ENCODE measurements at regions not wholly inside any gene's neighbourhood (a gene's known extent, or its start where the extent isn't known, plus 50 kb on each side); places are given as distances from the start of the nearest gene placed in this dataset.

DNA sequence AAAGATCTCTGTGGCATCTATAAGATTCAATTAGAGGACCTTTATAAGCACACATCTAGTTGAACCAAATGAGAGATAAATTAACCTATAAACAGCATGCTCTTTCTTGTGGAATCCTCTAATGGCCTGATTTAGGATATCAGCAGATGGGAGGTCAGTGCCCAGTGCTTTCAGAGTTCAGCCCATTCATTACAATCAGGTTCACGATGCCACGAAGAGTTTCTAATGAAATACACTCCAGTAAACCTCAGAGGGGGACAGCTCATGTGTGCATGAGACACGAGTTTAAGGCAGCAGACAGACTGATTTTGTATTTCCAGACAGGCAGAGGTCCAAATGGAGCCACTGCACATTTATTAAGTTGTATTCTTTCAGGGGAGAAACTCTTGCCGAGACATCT lies 544.4 kb upstream of the PKN2 start:
- Histone ChIP-seq H3K27ac (ENCODE audit: low read depth, low read length) (no peak overlapping the region), H3K27me3 (ENCODE audit: control insufficient read depth, insufficient read depth, low read length, poor library complexity, severe bottlenecking) (no peaks in the 10 kb centered on the region), H3K9ac (ENCODE audit: extremely low read depth, low read length, poor library complexity, severe bottlenecking) (no peak overlapping the region), H3K9me3 (ENCODE audit: control insufficient read depth, low read length) (no peaks in the 10 kb centered on the region), H3K4me1 (ENCODE audit: control insufficient read depth, insufficient read depth, low read length) (no peaks in the 10 kb centered on the region), H3K4me3 (ENCODE audit: low read length) (no peak overlapping the region), H3K36me3 (ENCODE audit: control insufficient read depth, insufficient read depth, low read length) (no peaks in the 10 kb centered on the region)
- no peaks in the 10 kb centered on the region for H3K9me3 Mint-ChIP-seq
- TF ChIP-seq, protein P1, sequence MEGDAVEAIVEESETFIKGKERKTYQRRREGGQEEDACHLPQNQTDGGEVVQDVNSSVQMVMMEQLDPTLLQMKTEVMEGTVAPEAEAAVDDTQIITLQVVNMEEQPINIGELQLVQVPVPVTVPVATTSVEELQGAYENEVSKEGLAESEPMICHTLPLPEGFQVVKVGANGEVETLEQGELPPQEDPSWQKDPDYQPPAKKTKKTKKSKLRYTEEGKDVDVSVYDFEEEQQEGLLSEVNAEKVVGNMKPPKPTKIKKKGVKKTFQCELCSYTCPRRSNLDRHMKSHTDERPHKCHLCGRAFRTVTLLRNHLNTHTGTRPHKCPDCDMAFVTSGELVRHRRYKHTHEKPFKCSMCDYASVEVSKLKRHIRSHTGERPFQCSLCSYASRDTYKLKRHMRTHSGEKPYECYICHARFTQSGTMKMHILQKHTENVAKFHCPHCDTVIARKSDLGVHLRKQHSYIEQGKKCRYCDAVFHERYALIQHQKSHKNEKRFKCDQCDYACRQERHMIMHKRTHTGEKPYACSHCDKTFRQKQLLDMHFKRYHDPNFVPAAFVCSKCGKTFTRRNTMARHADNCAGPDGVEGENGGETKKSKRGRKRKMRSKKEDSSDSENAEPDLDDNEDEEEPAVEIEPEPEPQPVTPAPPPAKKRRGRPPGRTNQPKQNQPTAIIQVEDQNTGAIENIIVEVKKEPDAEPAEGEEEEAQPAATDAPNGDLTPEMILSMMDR (conservative IDR thresholded peaks at IDR 0.05), result no peak
- H3K36me3 Mint-ChIP-seq (ENCODE audit: low read depth), result no peaks in the 10 kb centered on the region
- H3K4me3 Mint-ChIP-seq, result no peak overlapping the region
- H3K27me3 Mint-ChIP-seq (ENCODE audit: insufficient read depth), result no peaks in the 10 kb centered on the region
- no peak overlapping the region for H3K27ac Mint-ChIP-seq
- WGBS, 2 experiments (ENCODE audit: insufficient coverage in 1 of 2, insufficient read length in 1 of 2), result 91 to 100% methylated on average over 3 to 4 of the region's 4 CpGs
- DNase-seq, result no peak
- H3K4me1 Mint-ChIP-seq, result peaks cover 7% of the 10 kb centered on the region

DNA sequence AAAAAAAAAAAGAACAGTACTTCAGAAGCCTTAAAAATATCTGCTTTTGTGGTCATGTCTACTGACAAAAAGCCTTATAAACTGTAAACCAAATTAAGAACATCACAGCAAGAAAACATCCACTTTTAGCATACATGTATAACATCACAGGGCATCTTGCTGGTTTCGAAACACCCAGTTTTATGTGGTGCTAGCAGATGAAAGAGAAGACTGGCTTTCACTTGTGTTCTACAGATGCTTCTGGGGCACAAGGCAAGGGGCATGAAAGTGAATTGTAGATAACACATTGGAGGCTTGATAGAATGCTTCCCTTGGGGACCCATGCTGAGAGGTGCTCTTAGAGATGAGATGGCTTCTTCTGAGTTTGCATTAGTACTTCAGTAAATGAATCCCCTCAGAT lies 543.7 kb upstream of the PKN2 start:
- WGBS, 2 experiments (ENCODE audit: insufficient coverage in 1 of 2, insufficient read length in 1 of 2), result 80 to 100% methylated on average over 1 of the region's 1 CpG

DNA sequence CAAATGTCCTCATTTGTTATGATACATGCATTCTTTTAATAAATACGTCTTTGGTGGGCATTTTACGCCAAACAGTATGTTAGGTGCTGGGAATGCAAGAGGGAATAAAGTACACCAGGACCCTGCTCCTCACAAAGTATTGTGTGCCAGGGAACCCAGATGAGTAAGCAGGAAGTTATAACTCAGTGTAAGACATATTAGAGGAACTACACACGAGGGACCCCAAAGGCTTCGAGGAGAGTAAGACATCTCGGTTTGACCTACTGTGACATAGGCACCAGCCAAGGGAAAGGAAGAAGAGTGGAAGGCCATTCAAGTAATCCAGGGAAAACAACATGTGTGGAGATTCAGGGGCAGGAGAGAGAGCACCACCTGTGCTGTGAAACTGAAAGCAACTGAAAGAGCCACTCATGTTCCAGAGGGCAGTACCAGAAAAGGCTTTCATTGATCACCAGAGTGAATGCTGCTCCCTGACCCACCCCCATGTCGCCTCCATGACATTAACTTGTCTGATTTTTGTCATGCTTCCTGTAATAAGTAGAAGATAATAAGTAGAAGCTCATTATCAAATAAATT lies 542.5 kb upstream of the PKN2 start:
- Histone ChIP-seq H3K4me1 (ENCODE audit: control insufficient read depth, insufficient read depth, low read length) (no peaks in the 10 kb centered on the region), H3K9ac (ENCODE audit: extremely low read depth, low read length, poor library complexity, severe bottlenecking) (no peak overlapping the region), H3K27me3 (ENCODE audit: control insufficient read depth, insufficient read depth, low read length, poor library complexity, severe bottlenecking) (no peaks in the 10 kb centered on the region), H3K9me3 (ENCODE audit: control insufficient read depth, low read length) (no peaks in the 10 kb centered on the region), H3K36me3 (ENCODE audit: control insufficient read depth, insufficient read depth, low read length) (no peaks in the 10 kb centered on the region), H3K4me3 (ENCODE audit: low read length) (no peak overlapping the region), H3K27ac (ENCODE audit: low read depth, low read length) (no peak overlapping the region)
- WGBS, 2 experiments (ENCODE audit: insufficient coverage in 1 of 2, insufficient read length in 1 of 2), result 71 to 79% methylated on average over 5 to 6 of the region's 6 CpGs
- TF ChIP-seq, protein P1 (conservative IDR thresholded peaks at IDR 0.05), result no peak
- no peak overlapping the region for H3K27ac Mint-ChIP-seq
- H3K27me3 Mint-ChIP-seq (ENCODE audit: insufficient read depth), result no peaks in the 10 kb centered on the region
- H3K4me3 Mint-ChIP-seq, result no peak overlapping the region
- H3K36me3 Mint-ChIP-seq (ENCODE audit: low read depth), result no peaks in the 10 kb centered on the region
- H3K4me1 Mint-ChIP-seq, result no peaks in the 10 kb centered on the region
- H3K9me3 Mint-ChIP-seq, result no peaks in the 10 kb centered on the region
- DNase-seq, result no peak

More for the DNA sequence above, 543.7 kb upstream of the PKN2 start:
- Histone ChIP-seq H3K4me1 (ENCODE audit: control insufficient read depth, insufficient read depth, low read length) (no peaks in the 10 kb centered on the region), H3K27ac (ENCODE audit: low read depth, low read length) (no peak overlapping the region), H3K4me3 (ENCODE audit: low read length) (no peak overlapping the region), H3K9ac (ENCODE audit: extremely low read depth, low read length, poor library complexity, severe bottlenecking) (no peak overlapping the region), H3K36me3 (ENCODE audit: control insufficient read depth, insufficient read depth, low read length) (no peaks in the 10 kb centered on the region), H3K9me3 (ENCODE audit: control insufficient read depth, low read length) (no peaks in the 10 kb centered on the region), H3K27me3 (ENCODE audit: control insufficient read depth, insufficient read depth, low read length, poor library complexity, severe bottlenecking) (no peaks in the 10 kb centered on the region)
- Mint-ChIP-seq H3K4me1 (no peaks in the 10 kb centered on the region), H3K36me3 (ENCODE audit: low read depth) (no peaks in the 10 kb centered on the region), H3K4me3 (no peak overlapping the region), H3K27me3 (ENCODE audit: insufficient read depth) (no peaks in the 10 kb centered on the region), H3K9me3 (no peaks in the 10 kb centered on the region), H3K27ac (no peak overlapping the region)
- TF ChIP-seq, protein P1 (conservative IDR thresholded peaks at IDR 0.05), result no peak
- no peak for DNase-seq
